GM19193 (cell line): ENCODE measurements at regions not wholly inside any gene's neighbourhood (a gene's known extent, or its start where the extent isn't known, plus 50 kb on each side); places are given as distances from the start of the nearest gene placed in this dataset.

Source experiments
- POLR2A ChIP-seq: IDR thresholded peaks from 4 replicates; pipeline ENCODE4 v1.6.1; 2011; ENCODE audit not compliant: insufficient read depth, insufficient read length; ENCODE audit errors: extremely low read depth

DNA sequence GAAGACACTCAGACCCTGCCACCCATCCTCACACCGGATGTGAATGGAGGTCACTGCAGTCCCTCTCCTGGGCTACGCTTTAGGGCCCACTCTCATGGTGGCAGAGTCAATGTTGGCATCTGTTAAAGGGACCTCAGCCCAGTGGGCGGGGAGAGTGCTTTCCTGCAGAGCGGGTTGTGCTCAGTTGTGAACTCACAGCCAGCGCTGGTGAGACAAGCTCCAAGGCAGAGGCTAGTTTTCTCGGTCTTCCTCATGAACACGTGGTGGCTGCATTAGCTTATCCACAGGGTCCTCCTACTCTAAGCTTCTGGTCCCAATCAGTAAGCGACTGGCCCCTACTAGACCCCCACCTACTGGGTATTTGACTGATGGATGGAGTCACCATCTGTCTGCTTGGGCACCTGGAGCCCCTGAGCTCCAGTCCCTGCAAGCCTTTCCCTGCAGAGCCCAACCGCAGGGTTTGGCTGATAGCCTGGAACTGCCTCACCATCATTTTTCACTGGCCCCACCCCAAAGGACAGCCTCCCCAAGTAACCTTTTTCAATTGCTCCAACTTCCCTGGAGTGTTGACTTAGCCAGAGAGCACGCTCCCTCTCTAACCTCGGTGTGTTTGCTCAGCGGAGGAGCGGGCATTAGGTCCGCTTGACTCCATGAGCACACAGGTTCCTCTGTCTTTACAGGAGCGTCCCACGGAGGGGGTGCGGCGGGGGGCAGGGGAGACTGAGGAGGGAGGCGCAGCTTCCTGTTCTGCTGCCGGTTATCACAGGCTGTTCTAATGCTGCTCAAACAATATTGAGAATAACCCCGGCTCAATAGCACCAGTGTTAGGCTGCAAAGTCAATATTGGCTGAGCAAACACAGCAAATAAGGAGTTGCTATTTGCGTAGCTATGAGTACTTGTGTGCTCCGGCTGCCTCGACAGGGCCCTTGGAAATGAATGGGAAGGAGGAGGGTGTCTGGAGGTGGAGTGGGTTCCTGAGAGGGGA lies 141.7 kb downstream of the RPLP1 start:
- no peak for TF ChIP-seq POLR2A

DNA sequence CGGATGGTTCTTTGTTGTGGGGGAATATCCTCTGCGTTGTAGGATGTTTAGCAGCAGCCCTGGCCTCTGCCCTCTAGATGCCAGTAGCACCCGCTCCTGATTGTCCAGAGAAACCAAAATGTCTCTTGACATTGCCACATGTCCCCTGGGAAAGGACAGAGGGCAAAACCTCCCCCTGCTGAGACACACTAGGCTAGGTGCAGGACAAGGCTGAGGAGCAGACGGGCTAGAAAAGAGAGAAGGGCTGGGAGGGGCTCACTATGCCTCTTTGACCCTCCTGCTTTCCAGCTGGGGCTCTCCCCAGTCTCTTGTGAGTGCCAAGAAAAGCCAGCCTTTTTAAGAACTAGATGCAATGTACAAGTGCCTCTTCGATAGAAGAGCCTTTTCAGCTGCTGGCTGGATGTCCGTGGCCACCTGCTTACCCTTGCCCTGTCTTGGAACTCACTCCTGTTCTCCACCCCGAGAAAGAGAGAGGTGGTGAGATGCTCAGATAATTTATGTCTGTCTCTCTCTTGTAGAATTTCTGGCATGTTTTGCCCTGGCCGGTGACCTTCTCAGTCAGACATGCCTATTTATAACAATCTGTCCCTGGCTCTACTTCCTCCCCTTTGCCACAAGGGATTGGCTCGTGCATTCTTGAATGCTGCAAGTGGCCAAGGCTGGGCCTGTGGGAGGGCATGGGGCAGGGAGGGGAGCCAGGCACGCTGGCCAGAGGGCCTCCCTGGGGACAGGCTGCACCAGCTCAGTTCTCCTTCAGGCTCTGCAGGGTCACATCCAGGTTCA lies 142.6 kb downstream of the RPLP1 start:
- no peak for TF ChIP-seq POLR2A

- no peak for TF ChIP-seq POLR2A
Measured at GRCh38 chr15:69597061-69597592, 144.5 kb downstream of the RPLP1 start.

- no peak for TF ChIP-seq POLR2A
Measured at GRCh38 chr15:69599271-69599670, 146.7 kb downstream of the RPLP1 start.

GRCh38 chr15:69600556-69601085 lies 148.0 kb downstream of the RPLP1 start:
- TF ChIP-seq POLR2A, result no peak

DNA sequence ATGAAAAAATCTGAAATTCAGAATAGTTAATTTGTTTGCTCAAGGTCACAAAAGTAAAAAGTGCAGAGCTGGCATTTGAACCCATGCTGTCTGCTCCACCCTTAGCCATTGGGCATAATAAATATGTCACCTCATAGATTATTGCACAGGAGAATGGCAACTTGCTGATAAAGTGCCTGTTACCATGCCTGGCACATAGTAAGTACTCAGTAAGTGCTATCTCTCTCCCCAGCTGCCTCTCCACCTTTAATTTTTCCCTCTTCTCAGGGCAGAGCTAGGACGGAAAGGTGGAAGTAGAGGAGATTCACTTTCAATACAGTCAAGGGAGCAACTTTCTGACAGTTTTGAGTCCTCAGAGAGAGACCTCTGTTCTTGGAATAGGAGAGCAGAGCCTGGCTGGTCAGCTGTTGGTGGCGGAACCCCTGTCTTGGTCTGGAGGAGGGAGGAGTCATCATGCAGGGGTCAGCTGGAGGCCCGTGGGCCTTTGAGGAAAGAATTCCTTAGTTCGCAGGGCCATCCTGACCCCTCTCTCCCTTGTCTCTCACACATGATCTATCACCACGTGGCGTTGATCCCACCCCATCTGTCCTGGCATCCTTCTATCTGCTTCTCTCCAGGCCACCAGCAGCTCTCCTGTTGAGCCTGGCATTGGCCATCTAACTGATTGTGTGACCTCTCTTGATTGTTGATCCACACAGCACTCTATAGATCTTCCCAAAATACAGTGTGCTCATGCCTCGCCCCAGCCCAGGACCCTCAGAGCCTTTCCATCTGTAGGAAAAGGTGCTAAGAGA lies 149.3 kb downstream of the RPLP1 start:
- no peak for TF ChIP-seq POLR2A

GRCh38 chr15:69602921-69603320 lies 150.3 kb downstream of the RPLP1 start:
- TF ChIP-seq POLR2A, result no peak

GRCh38 chr15:69603369-69604071 lies 150.9 kb downstream of the RPLP1 start:
- TF ChIP-seq POLR2A, result no peak

GRCh38 chr15:69604072-69604411 lies 151.4 kb downstream of the RPLP1 start:
- TF ChIP-seq POLR2A, result no peak

- TF ChIP-seq POLR2A, result no peak
Measured at GRCh38 chr15:69606144-69606543, 153.5 kb downstream of the RPLP1 start.

GRCh38 chr15:69606921-69607500 lies 154.4 kb downstream of the RPLP1 start:
- TF ChIP-seq POLR2A, result no peak

- no peak for TF ChIP-seq POLR2A
Measured at GRCh38 chr15:69608661-69609060, 156.0 kb downstream of the RPLP1 start.

GRCh38 chr15:69609176-69609575 lies 156.6 kb downstream of the RPLP1 start:
- TF ChIP-seq POLR2A, result no peak
